ENCODE measurements at regions not wholly inside any gene's neighbourhood (a gene's known extent, or its start where the extent isn't known, plus 50 kb on each side); places are given as distances from the start of the nearest gene placed in this dataset.

DNA sequence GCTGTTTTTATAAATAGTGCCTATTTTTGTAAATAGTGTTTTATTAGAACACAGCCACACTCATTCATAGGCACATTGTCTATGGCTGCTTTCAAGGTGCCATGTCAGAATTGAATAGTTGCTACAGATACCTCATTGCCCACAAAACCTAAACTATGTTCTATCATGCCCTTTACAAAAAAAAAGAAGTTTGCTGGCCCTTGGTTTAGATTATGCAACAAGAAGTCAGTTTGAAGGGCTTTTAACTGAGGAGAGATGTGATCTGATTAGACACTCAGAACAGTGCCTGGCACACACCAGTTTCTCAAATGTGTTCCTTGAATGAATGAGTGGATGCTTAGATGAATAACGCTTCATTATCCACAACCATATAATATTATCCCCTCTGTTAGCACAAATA is 366.1 kb downstream of the MAFB start:
- Mint-ChIP-seq H3K4me1 (no peaks in the 10 kb centered on the region), H3K9me3 (peaks cover 0 to 5% (median under 1%) of the 10 kb centered on the region in 7 donors), H3K27ac (no peak overlapping the region), H3K27me3 (no peaks in the 10 kb centered on the region), H3K36me3 (no peaks in the 10 kb centered on the region), H3K4me3 (no peak overlapping the region)
- no peak overlapping the region for H3K27ac ChIP-seq (ENCODE audit: insufficient read depth, low read length, poor library complexity, severe bottlenecking)
- DNase-seq (no peak), ATAC-seq (ENCODE audit: low read depth in 2 of 2) (no peak)
- H3K9me3 ChIP-seq (ENCODE audit: control insufficient read depth in 2 of 2, low read length in 2 of 2), result no peaks in the 10 kb centered on the region
- H3K27me3 ChIP-seq (ENCODE audit: control insufficient read depth, insufficient read depth, low read length), result no peaks in the 10 kb centered on the region
- H3K4me1 ChIP-seq (ENCODE audit: control insufficient read depth, insufficient read depth, low read length, poor library complexity, severe bottlenecking), result no peaks in the 10 kb centered on the region
- H3K4me3 ChIP-seq (ENCODE audit: low read depth, low read length), result no peak overlapping the region
- no peaks in the 10 kb centered on the region for H3K36me3 ChIP-seq (ENCODE audit: control insufficient read depth, insufficient read depth, low read length)

- Histone ChIP-seq H3K36me3 (ENCODE audit: control insufficient read depth, insufficient read depth, low read length) (no peaks in the 10 kb centered on the region), H3K27me3 (ENCODE audit: control insufficient read depth, insufficient read depth, low read length) (no peaks in the 10 kb centered on the region), H3K9me3 (ENCODE audit: control insufficient read depth in 2 of 2, low read length in 2 of 2) (no peaks in the 10 kb centered on the region), H3K4me1 (ENCODE audit: control insufficient read depth, insufficient read depth, low read length, poor library complexity, severe bottlenecking) (no peaks in the 10 kb centered on the region), H3K27ac (ENCODE audit: insufficient read depth, low read length, poor library complexity, severe bottlenecking) (no peak overlapping the region), H3K4me3 (ENCODE audit: low read depth, low read length) (no peak overlapping the region)
- Mint-ChIP-seq H3K4me3 (no peak overlapping the region), H3K36me3 (no peaks in the 10 kb centered on the region), H3K9me3 (peaks cover 0 to 5% (median 0%) of the 10 kb centered on the region in 7 donors), H3K27ac (no peak overlapping the region), H3K4me1 (no peaks in the 10 kb centered on the region), H3K27me3 (no peaks in the 10 kb centered on the region)
- no peak for DNase-seq
- no peak for ATAC-seq (ENCODE audit: low read depth in 2 of 2)
Observed at GRCh38 chr20:40320517-40321011, 368.5 kb downstream of the MAFB start.

- Histone ChIP-seq H3K27ac (ENCODE audit: insufficient read depth, low read length, poor library complexity, severe bottlenecking) (no peak overlapping the region), H3K9me3 (ENCODE audit: control insufficient read depth in 2 of 2, low read length in 2 of 2) (no peaks in the 10 kb centered on the region), H3K36me3 (ENCODE audit: control insufficient read depth, insufficient read depth, low read length) (no peaks in the 10 kb centered on the region), H3K4me1 (ENCODE audit: control insufficient read depth, insufficient read depth, low read length, poor library complexity, severe bottlenecking) (no peaks in the 10 kb centered on the region), H3K4me3 (ENCODE audit: low read depth, low read length) (no peak overlapping the region), H3K27me3 (ENCODE audit: control insufficient read depth, insufficient read depth, low read length) (no peaks in the 10 kb centered on the region)
- no peaks in the 10 kb centered on the region for H3K4me1 Mint-ChIP-seq
- no peak for ATAC-seq (ENCODE audit: low read depth in 2 of 2)
- H3K27me3 Mint-ChIP-seq, result no peaks in the 10 kb centered on the region
- no peak overlapping the region for H3K4me3 Mint-ChIP-seq
- H3K27ac Mint-ChIP-seq, result no peak overlapping the region
- H3K36me3 Mint-ChIP-seq, result no peaks in the 10 kb centered on the region
- H3K9me3 Mint-ChIP-seq, result peaks cover 0 to 5% (median 0%) of the 10 kb centered on the region in 7 donors
- no peak for DNase-seq
Observed at GRCh38 chr20:40319741-40320516, 369.1 kb downstream of the MAFB start.

GRCh38 chr20:40319056-40319455 is 370.0 kb downstream of the MAFB start:
- H3K4me1 Mint-ChIP-seq, result no peaks in the 10 kb centered on the region

DNA sequence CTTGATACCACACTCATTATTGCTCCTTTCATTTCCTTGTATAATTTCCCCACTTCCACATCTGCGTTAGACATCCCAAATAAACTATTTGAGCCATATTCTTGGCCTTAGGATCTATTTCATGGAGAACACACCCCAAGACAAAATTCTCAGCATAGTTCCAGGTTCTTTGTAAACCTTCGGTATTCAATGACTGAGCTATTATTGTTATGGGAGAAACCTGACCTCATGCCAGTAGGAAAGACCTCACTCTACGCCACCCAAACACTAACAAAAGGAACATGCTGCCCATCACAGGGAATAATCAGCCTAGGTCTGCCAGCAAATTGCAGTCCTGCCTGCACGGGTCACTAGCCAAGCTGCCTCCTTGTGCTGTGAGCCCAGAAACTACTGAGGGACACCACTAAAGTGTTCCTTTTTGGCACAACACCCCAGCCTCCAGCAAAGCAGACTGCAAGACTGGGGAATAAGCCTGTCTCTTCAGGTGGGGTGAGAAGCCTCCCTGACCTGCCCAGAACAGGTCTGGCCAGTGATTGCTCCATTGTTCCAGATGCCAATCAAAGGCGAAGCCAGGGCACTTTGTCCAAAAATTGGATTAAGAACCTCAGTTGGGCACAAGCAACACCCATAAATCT is 371.8 kb downstream of the MAFB start:
- Histone ChIP-seq H3K27ac (ENCODE audit: insufficient read depth, low read length, poor library complexity, severe bottlenecking) (no peak overlapping the region), H3K27me3 (ENCODE audit: control insufficient read depth, insufficient read depth, low read length) (no peaks in the 10 kb centered on the region), H3K4me1 (ENCODE audit: control insufficient read depth, insufficient read depth, low read length, poor library complexity, severe bottlenecking) (no peaks in the 10 kb centered on the region), H3K9me3 (ENCODE audit: control insufficient read depth in 2 of 2, low read length in 2 of 2) (no peaks in the 10 kb centered on the region), H3K36me3 (ENCODE audit: control insufficient read depth, insufficient read depth, low read length) (no peaks in the 10 kb centered on the region), H3K4me3 (ENCODE audit: low read depth, low read length) (no peak overlapping the region)
- no peaks in the 10 kb centered on the region for H3K36me3 Mint-ChIP-seq
- peaks cover 0 to 3% (median 0%) of the 10 kb centered on the region in 7 donors for H3K9me3 Mint-ChIP-seq
- H3K27ac Mint-ChIP-seq, result no peak overlapping the region
- DNase-seq, result no peak
- no peaks in the 10 kb centered on the region for H3K4me1 Mint-ChIP-seq
- no peak for ATAC-seq (ENCODE audit: low read depth in 2 of 2)
- H3K4me3 Mint-ChIP-seq, result no peak overlapping the region
- H3K27me3 Mint-ChIP-seq, result no peaks in the 10 kb centered on the region

More at GRCh38 chr20:40319056-40319455, 370.0 kb downstream of the MAFB start:
- DNase-seq, result no peak
- Mint-ChIP-seq H3K27me3 (no peaks in the 10 kb centered on the region), H3K27ac (no peak overlapping the region), H3K9me3 (peaks cover 0 to 5% (median 0%) of the 10 kb centered on the region in 7 donors), H3K36me3 (no peaks in the 10 kb centered on the region), H3K4me3 (peak overlapping the region in 1 of 4 donors; percentile 13)
- no peaks in the 10 kb centered on the region for H3K27me3 ChIP-seq (ENCODE audit: control insufficient read depth, insufficient read depth, low read length)
- H3K9me3 ChIP-seq (ENCODE audit: control insufficient read depth in 2 of 2, low read length in 2 of 2), result no peaks in the 10 kb centered on the region
- no peaks in the 10 kb centered on the region for H3K4me1 ChIP-seq (ENCODE audit: control insufficient read depth, insufficient read depth, low read length, poor library complexity, severe bottlenecking)
- ATAC-seq (ENCODE audit: low read depth in 2 of 2), result no peak
- H3K27ac ChIP-seq (ENCODE audit: insufficient read depth, low read length, poor library complexity, severe bottlenecking), result no peak overlapping the region
- no peaks in the 10 kb centered on the region for H3K36me3 ChIP-seq (ENCODE audit: control insufficient read depth, insufficient read depth, low read length)
- H3K4me3 ChIP-seq (ENCODE audit: low read depth, low read length), result no peak overlapping the region

DNA sequence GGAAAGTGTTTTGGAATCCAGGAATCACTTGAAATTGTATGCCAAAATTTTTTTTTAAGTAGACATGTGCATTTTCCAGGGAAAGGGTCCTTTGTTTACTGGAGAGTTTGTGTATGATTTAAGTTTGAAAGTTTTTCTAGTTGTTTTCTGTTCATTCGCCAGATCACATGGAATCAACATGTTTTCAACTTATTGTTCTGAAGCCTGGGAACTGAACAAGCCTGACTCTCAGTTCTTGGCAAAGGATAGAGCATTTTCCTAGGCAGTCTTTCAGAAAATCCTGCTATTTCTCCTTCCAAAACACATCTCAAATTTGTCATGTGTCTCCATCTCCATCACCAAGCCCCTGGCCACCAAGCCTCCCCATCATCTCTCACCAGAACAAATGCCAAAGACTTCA is 374.8 kb downstream of the MAFB start:
- no peak overlapping the region for H3K27ac Mint-ChIP-seq
- no peak overlapping the region for H3K4me3 Mint-ChIP-seq
- no peaks in the 10 kb centered on the region for H3K4me1 Mint-ChIP-seq
- H3K27me3 Mint-ChIP-seq, result no peaks in the 10 kb centered on the region
- Histone ChIP-seq H3K4me1 (ENCODE audit: control insufficient read depth, insufficient read depth, low read length, poor library complexity, severe bottlenecking) (no peaks in the 10 kb centered on the region), H3K27ac (ENCODE audit: insufficient read depth, low read length, poor library complexity, severe bottlenecking) (no peak overlapping the region), H3K36me3 (ENCODE audit: control insufficient read depth, insufficient read depth, low read length) (no peaks in the 10 kb centered on the region), H3K4me3 (ENCODE audit: low read depth, low read length) (no peak overlapping the region), H3K27me3 (ENCODE audit: control insufficient read depth, insufficient read depth, low read length) (no peaks in the 10 kb centered on the region), H3K9me3 (ENCODE audit: control insufficient read depth in 2 of 2, low read length in 2 of 2) (peaks cover 0 to 1% of the 10 kb centered on the region in 2 experiments)
- peaks cover 0 to 5% (median 0%) of the 10 kb centered on the region in 7 donors for H3K9me3 Mint-ChIP-seq
- ATAC-seq (ENCODE audit: low read depth in 2 of 2) (no peak), DNase-seq (no peak)
- no peaks in the 10 kb centered on the region for H3K36me3 Mint-ChIP-seq

GRCh38 chr20:40313730-40314129 is 375.3 kb downstream of the MAFB start:
- Histone ChIP-seq H3K9me3 (ENCODE audit: control insufficient read depth in 2 of 2, low read length in 2 of 2) (peaks cover 0 to 1% of the 10 kb centered on the region in 2 experiments), H3K4me1 (ENCODE audit: control insufficient read depth, insufficient read depth, low read length, poor library complexity, severe bottlenecking) (no peaks in the 10 kb centered on the region), H3K27me3 (ENCODE audit: control insufficient read depth, insufficient read depth, low read length) (no peaks in the 10 kb centered on the region), H3K27ac (ENCODE audit: insufficient read depth, low read length, poor library complexity, severe bottlenecking) (no peak overlapping the region), H3K4me3 (ENCODE audit: low read depth, low read length) (no peak overlapping the region), H3K36me3 (ENCODE audit: control insufficient read depth, insufficient read depth, low read length) (no peaks in the 10 kb centered on the region)
- DNase-seq (no peak), ATAC-seq (ENCODE audit: low read depth in 2 of 2) (no peak)
- Mint-ChIP-seq H3K36me3 (no peaks in the 10 kb centered on the region), H3K4me3 (no peak overlapping the region), H3K27me3 (no peaks in the 10 kb centered on the region), H3K27ac (no peak overlapping the region), H3K9me3 (peaks cover 0 to 5% (median 0%) of the 10 kb centered on the region in 7 donors), H3K4me1 (no peaks in the 10 kb centered on the region)

All from CD4-positive, CD25-positive, alpha-beta regulatory T cell (primary cell).